ENCODE measurements at regions not wholly inside any gene's neighbourhood (a gene's known extent, or its start where the extent isn't known, plus 50 kb on each side); places are given as distances from the start of the nearest gene placed in this dataset.
"Not testable (repeated sequence)": the region's sequence is repeated elsewhere in the genome, so short reads cannot be mapped to it uniquely, and the experiment has no call there.

DNA sequence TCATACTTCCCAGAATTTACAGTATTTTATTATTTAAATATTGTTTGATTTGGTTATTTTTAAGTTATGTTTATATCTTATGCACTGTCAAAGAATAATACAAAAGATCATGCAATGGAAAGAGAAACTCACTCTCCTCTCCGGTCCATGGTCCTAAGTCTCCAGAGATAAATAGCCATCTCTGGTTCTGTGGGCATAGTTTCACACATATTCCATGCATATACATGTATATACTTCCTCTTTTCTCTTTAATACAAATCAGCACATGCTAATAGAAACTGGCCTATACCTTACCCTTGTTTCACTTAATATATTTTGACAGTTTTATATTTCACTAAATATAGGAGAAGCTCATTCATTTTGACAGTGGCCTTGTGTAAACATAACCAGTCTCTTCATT lies 901.7 kb upstream of the CITED2 start:
- TF ChIP-seq, protein P1, sequence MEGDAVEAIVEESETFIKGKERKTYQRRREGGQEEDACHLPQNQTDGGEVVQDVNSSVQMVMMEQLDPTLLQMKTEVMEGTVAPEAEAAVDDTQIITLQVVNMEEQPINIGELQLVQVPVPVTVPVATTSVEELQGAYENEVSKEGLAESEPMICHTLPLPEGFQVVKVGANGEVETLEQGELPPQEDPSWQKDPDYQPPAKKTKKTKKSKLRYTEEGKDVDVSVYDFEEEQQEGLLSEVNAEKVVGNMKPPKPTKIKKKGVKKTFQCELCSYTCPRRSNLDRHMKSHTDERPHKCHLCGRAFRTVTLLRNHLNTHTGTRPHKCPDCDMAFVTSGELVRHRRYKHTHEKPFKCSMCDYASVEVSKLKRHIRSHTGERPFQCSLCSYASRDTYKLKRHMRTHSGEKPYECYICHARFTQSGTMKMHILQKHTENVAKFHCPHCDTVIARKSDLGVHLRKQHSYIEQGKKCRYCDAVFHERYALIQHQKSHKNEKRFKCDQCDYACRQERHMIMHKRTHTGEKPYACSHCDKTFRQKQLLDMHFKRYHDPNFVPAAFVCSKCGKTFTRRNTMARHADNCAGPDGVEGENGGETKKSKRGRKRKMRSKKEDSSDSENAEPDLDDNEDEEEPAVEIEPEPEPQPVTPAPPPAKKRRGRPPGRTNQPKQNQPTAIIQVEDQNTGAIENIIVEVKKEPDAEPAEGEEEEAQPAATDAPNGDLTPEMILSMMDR (IDR thresholded peaks at IDR 0.05; ENCODE audit: insufficient read depth, low read length) = no peak
- H3K4me3 ChIP-seq (ENCODE audit: low read depth, low read length) = no peak overlapping the region
- DNase-seq (ENCODE audit: low read depth) = no peak

- no peak overlapping the region for H3K4me3 ChIP-seq (ENCODE audit: low read depth, low read length)
- TF ChIP-seq, protein P1 (IDR thresholded peaks at IDR 0.05; ENCODE audit: insufficient read depth, low read length) = no peak
- no peak for DNase-seq (ENCODE audit: low read depth)
Measured at GRCh38 chr6:140275725-140276124, 901.3 kb upstream of the CITED2 start.

- H3K4me3 ChIP-seq (ENCODE audit: low read depth, low read length) = no peak overlapping the region
- DNase-seq (ENCODE audit: low read depth) = no peak
- TF ChIP-seq, protein P1 (IDR thresholded peaks at IDR 0.05; ENCODE audit: insufficient read depth, low read length) = no peak
Measured at GRCh38 chr6:140274548-140274947, 900.1 kb upstream of the CITED2 start.

DNA sequence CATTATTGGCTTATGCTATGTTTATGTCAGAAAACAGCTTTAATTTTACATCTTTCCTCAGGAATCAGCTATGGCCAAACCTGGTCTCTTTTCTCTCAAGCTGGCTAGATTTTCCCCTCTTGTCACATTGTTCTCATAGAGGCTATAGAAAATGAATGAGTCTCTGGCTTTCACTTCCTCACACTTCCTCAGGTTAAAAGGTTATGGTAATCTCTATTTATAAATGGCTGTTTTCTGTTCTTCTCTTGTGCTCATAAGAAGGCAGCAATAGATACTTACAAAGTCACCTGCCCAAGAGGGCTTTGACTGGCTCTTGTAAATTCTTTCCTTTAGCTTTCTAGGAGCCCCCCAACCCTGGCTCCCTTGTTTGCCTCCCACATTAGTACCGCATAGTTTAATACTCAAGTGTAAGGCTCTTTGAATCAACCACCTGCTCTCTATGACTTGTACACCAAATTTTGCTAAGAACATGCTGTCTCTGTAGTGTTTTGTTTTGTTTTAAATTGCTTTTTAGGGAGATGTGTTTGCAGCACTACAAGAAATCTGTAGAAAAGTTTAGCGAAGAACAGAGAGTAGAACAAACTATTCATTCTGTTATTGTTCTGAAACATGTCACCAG lies 897.4 kb upstream of the CITED2 start:
- no peak for DNase-seq (ENCODE audit: low read depth)
- H3K4me3 ChIP-seq (ENCODE audit: low read depth, low read length) = no peak overlapping the region
- TF ChIP-seq, protein P1 (IDR thresholded peaks at IDR 0.05; ENCODE audit: insufficient read depth, low read length) = no peak

DNA sequence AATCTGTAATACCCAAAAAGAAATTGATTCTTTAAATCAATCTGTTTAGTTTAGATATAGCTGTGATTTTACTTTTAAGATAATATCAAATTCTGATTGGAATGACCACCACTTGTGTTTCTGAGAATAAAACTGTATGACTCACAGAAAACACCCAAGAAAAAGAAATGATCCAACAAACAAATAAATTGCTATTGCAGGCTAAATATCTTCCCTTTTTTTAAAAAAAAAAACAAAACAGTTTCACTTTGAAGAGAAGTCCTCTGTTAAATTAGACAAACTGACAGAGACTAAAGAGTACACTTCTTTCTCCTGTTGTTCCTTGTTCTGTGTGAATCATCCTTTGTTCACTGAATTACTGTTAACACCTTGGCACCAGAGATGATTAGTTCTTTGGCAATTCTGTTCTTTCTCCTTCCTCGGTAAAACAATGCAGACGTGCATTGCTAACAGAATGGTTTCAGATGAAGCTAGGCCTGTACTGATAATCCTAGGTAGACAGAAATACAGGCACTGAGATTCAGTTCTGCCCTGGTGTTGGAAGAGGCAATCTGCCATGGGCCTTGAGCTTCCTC lies 895.2 kb upstream of the CITED2 start:
- H3K4me3 ChIP-seq (ENCODE audit: low read depth, low read length) = no peak overlapping the region
- DNase-seq (ENCODE audit: low read depth) = peak; percentile 57

GRCh38 chr6:140264431-140264830 lies 890.0 kb upstream of the CITED2 start:
- peak; percentile 21 for DNase-seq (ENCODE audit: low read depth)
- H3K4me3 ChIP-seq (ENCODE audit: low read depth, low read length) = no peak overlapping the region
- TF ChIP-seq, protein P1 (IDR thresholded peaks at IDR 0.05; ENCODE audit: insufficient read depth, low read length) = no peak

More for the DNA sequence above, 895.2 kb upstream of the CITED2 start:
- TF ChIP-seq, protein P1 (IDR thresholded peaks at IDR 0.05; ENCODE audit: insufficient read depth, low read length) = no peak

- peak; percentile 14 for DNase-seq (ENCODE audit: low read depth)
- H3K4me3 ChIP-seq (ENCODE audit: low read depth, low read length) = not testable (repeated sequence)
Measured at GRCh38 chr6:140258302-140258701, 883.9 kb upstream of the CITED2 start.
